ENCODE measurements at regions not wholly inside any gene's neighbourhood (a gene's known extent, or its start where the extent isn't known, plus 50 kb on each side); places are given as distances from the start of the nearest gene placed in this dataset.

DNA sequence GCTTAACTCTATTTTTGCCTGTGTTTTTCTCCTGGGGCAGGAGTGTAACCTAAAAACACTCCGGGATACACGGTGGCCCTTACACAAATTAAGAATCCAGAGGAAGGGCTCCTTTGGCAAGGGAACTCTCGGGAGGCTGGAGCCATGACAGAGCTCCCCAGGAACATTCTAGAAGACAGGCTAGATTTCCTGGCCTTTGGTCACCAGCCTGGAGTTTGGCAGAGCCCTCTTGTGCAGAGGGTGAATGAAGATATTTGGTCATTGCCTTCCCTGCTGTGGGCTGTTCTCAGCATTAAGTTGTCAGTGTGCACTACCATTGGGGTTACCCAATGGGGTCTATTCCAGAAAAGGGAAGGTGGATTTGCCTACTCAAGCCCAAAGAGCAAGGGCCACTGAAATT, 53.8 kb upstream of the LNX1 start:
- TF ChIP-seq, protein P1, sequence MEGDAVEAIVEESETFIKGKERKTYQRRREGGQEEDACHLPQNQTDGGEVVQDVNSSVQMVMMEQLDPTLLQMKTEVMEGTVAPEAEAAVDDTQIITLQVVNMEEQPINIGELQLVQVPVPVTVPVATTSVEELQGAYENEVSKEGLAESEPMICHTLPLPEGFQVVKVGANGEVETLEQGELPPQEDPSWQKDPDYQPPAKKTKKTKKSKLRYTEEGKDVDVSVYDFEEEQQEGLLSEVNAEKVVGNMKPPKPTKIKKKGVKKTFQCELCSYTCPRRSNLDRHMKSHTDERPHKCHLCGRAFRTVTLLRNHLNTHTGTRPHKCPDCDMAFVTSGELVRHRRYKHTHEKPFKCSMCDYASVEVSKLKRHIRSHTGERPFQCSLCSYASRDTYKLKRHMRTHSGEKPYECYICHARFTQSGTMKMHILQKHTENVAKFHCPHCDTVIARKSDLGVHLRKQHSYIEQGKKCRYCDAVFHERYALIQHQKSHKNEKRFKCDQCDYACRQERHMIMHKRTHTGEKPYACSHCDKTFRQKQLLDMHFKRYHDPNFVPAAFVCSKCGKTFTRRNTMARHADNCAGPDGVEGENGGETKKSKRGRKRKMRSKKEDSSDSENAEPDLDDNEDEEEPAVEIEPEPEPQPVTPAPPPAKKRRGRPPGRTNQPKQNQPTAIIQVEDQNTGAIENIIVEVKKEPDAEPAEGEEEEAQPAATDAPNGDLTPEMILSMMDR (conservative IDR thresholded peaks at IDR 0.05; ENCODE audit: low read depth, low read length), result no peak
- TF ChIP-seq EZH2 (IDR thresholded peaks at IDR 0.05; ENCODE audit: borderline replicate concordance, low read depth, low read length, poor library complexity, severe bottlenecking), result no peak
